ENCODE measurements at regions not wholly inside any gene's neighbourhood (a gene's known extent, or its start where the extent isn't known, plus 50 kb on each side); places are given as distances from the start of the nearest gene placed in this dataset.

DNA sequence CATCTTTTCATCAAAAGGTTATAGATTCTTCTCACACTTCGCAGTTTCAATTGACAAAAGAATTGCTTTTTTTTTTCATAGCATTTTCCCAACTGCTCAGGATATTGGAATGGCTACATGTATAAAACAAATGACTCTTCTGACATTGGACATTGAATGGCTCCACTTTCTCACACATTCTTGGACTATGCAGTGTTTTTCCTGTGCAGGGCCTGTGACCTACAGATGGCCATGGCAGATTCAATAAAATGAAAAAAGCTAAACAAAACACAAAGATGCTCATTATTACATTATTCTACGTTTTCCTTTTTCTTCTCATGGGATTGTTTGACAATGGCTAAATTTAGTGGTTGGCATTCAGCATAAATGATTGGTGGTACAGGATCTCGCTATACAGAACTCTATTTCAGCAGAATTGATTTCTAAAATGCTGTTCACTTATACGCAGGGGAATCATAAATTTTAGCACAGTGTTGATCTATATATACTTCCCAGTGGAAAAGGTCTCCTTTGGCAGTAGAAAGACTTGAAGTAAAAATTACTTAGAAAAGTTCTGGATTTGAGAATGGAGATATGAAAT, 115.6 kb upstream of the ADAMTS5 start:
- DNase-seq (no peak), ATAC-seq (ENCODE audit: insufficient read depth, low read depth) (no peak)
- no peak overlapping the region for H3K27ac ChIP-seq (ENCODE audit: low read length)
- no peak overlapping the region for H2AFZ ChIP-seq (ENCODE audit: low read depth, low read length)
- H3K79me2 ChIP-seq (ENCODE audit: insufficient read depth, low read length), result no peaks in the 10 kb centered on the region
- TF ChIP-seq, protein P1, sequence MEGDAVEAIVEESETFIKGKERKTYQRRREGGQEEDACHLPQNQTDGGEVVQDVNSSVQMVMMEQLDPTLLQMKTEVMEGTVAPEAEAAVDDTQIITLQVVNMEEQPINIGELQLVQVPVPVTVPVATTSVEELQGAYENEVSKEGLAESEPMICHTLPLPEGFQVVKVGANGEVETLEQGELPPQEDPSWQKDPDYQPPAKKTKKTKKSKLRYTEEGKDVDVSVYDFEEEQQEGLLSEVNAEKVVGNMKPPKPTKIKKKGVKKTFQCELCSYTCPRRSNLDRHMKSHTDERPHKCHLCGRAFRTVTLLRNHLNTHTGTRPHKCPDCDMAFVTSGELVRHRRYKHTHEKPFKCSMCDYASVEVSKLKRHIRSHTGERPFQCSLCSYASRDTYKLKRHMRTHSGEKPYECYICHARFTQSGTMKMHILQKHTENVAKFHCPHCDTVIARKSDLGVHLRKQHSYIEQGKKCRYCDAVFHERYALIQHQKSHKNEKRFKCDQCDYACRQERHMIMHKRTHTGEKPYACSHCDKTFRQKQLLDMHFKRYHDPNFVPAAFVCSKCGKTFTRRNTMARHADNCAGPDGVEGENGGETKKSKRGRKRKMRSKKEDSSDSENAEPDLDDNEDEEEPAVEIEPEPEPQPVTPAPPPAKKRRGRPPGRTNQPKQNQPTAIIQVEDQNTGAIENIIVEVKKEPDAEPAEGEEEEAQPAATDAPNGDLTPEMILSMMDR (IDR thresholded peaks at IDR 0.05; ENCODE audit: borderline replicate concordance, extremely low read depth, low read length, poor library complexity, severe bottlenecking), result no peak
- TF ChIP-seq EZH2 (IDR thresholded peaks at IDR 0.05; ENCODE audit: borderline replicate concordance, low read depth, low read length, severe bottlenecking), result no peak
- H4K20me1 ChIP-seq (ENCODE audit: insufficient read depth, low read length), result no peaks in the 10 kb centered on the region
- no peak overlapping the region for H3K9ac ChIP-seq (ENCODE audit: low read depth, low read length)
- no peaks in the 10 kb centered on the region for H3K9me3 ChIP-seq (ENCODE audit: insufficient read depth, low read length, severe bottlenecking)
- no peaks in the 10 kb centered on the region for H3K4me1 ChIP-seq (ENCODE audit: insufficient read depth, low read length)
- H3K4me2 ChIP-seq (ENCODE audit: insufficient read depth, low read length), result no peak overlapping the region
- H3K4me3 ChIP-seq (ENCODE audit: low read depth in 1 of 2, low read length in 2 of 2), result no peak overlapping the region
- no peaks in the 10 kb centered on the region for H3K27me3 ChIP-seq (ENCODE audit: insufficient read depth, low read length, poor library complexity)
- H3K36me3 ChIP-seq (ENCODE audit: insufficient read depth, low read length), result no peaks in the 10 kb centered on the region

DNA sequence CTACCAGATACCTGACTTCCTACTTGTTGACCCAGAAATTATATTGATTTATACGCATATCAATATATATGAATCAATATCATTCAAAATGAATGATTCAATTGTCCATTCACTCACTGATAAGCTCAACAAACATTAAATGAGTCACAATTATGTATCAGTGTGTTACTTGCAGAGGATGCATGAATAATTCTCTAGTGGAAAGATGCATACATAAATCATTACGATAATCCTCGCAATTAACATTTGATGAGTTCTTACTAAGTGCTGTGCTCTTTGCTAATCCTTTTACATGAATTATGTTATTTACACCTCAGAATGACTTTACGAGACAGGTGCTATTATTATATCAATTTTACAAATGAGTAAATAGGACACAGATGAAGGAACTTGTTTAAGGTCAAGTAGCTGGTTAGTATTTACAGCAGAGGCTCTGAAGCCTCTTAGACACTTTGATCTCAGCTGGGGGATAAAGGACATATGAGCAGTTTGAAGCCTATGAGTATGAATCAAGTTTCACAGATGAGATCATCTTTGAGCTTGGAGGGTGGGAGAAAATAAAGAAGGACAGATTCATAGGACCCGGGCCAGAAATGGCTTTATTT, 112.8 kb upstream of the ADAMTS5 start:
- no peak overlapping the region for H3K4me3 ChIP-seq (ENCODE audit: low read depth in 1 of 2, low read length in 2 of 2)
- ATAC-seq (ENCODE audit: insufficient read depth, low read depth) (no peak), DNase-seq (no peak)
- no peak overlapping the region for H3K4me2 ChIP-seq (ENCODE audit: insufficient read depth, low read length)
- H3K9ac ChIP-seq (ENCODE audit: low read depth, low read length), result no peak overlapping the region
- no peak overlapping the region; the same call in 1 of the 2 replicates for H2AFZ ChIP-seq (ENCODE audit: low read depth, low read length)
- no peak overlapping the region for H3K27ac ChIP-seq (ENCODE audit: low read length)
- no peaks in the 10 kb centered on the region for H3K79me2 ChIP-seq (ENCODE audit: insufficient read depth, low read length)
- no peaks in the 10 kb centered on the region for H3K36me3 ChIP-seq (ENCODE audit: insufficient read depth, low read length)
- no peaks in the 10 kb centered on the region for H3K9me3 ChIP-seq (ENCODE audit: insufficient read depth, low read length, severe bottlenecking)
- TF ChIP-seq, protein P1 (IDR thresholded peaks at IDR 0.05; ENCODE audit: borderline replicate concordance, extremely low read depth, low read length, poor library complexity, severe bottlenecking), result no peak
- TF ChIP-seq EZH2 (IDR thresholded peaks at IDR 0.05; ENCODE audit: borderline replicate concordance, low read depth, low read length, severe bottlenecking), result no peak
- no peaks in the 10 kb centered on the region for H3K27me3 ChIP-seq (ENCODE audit: insufficient read depth, low read length, poor library complexity)
- no peaks in the 10 kb centered on the region for H3K4me1 ChIP-seq (ENCODE audit: insufficient read depth, low read length)
- no peaks in the 10 kb centered on the region for H4K20me1 ChIP-seq (ENCODE audit: insufficient read depth, low read length)

DNA sequence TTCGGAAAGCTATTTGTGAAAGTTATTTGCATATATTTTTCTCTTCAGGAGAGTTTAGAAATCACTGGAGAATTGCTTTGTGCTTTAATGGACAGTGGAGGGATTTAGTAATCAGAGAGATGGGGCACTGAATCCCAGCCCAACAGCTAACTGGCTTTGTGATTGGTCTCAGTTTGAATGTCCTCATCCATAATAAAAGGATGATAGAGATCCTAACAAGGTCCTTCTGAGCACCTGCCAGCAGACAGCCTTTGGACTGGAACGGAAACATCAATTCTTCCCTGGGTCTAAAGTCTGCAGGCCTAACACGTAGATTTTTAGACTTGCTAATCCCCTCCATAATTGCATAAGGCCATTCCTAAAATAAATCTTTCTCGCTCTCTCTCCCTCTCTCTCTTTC, 112.0 kb upstream of the ADAMTS5 start:
- Histone ChIP-seq H3K79me2 (ENCODE audit: insufficient read depth, low read length) (no peaks in the 10 kb centered on the region), H3K4me3 (ENCODE audit: low read depth in 1 of 2, low read length in 2 of 2) (no peak overlapping the region), H4K20me1 (ENCODE audit: insufficient read depth, low read length) (no peaks in the 10 kb centered on the region), H3K36me3 (ENCODE audit: insufficient read depth, low read length) (no peaks in the 10 kb centered on the region), H3K9me3 (ENCODE audit: insufficient read depth, low read length, severe bottlenecking) (no peaks in the 10 kb centered on the region), H3K9ac (ENCODE audit: low read depth, low read length) (no peak overlapping the region), H3K27ac (ENCODE audit: low read length) (no peak overlapping the region), H2AFZ (ENCODE audit: low read depth, low read length) (no peak overlapping the region), H3K27me3 (ENCODE audit: insufficient read depth, low read length, poor library complexity) (no peaks in the 10 kb centered on the region), H3K4me1 (ENCODE audit: insufficient read depth, low read length) (no peaks in the 10 kb centered on the region), H3K4me2 (ENCODE audit: insufficient read depth, low read length) (no peak overlapping the region)
- ATAC-seq (ENCODE audit: insufficient read depth, low read depth) (no peak), DNase-seq (no peak)
- TF ChIP-seq EZH2 (IDR thresholded peaks at IDR 0.05; ENCODE audit: borderline replicate concordance, low read depth, low read length, severe bottlenecking), result no peak
- TF ChIP-seq, protein P1 (IDR thresholded peaks at IDR 0.05; ENCODE audit: borderline replicate concordance, extremely low read depth, low read length, poor library complexity, severe bottlenecking), result no peak
